HepG2 (cell line): ENCODE measurements at regions not wholly inside any gene's neighbourhood (a gene's known extent, or its start where the extent isn't known, plus 50 kb on each side); places are given as distances from the start of the nearest gene placed in this dataset.

Experiments
- BCL6 ChIP-seq: IDR thresholded peaks from 2 replicates; pipeline ENCODE4 v1.6.1; 2016; ENCODE audit warnings: missing genetic modification reagents, missing compliant biosample characterization
- CBX2 ChIP-seq, 2 experiments: fragments of 200-600 bp in 1 of 2; sonication (generic); formaldehyde crosslinking in 1 of 2; IDR thresholded peaks; 2 replicates each; pipeline versions ENCODE4 v1.7.0 to v1.8.1; 2018 to 2022; ENCODE audit warnings: low read depth in 2 of 2, low read length in 1 of 2, mild to moderate bottlenecking in 1 of 2, missing genetic modification reagents in 1 of 2
- EP300 ChIP-seq, 3 experiments: sonication (generic) in 1 of 3; formaldehyde crosslinking in 1 of 3; IDR thresholded peaks; 2 replicates each; pipeline versions ENCODE4 v1.5.1 to v1.6.1; 2011 to 2020; ENCODE audit warnings: low read depth in 2 of 3, low read length in 2 of 3, borderline replicate concordance in 1 of 3, improper control_type of control experiment in 1 of 3, mild to moderate bottlenecking in 1 of 3, missing genetic modification reagents in 1 of 3, moderate library complexity in 1 of 3
- FOSL1 ChIP-seq: sonication (generic); formaldehyde crosslinking; IDR thresholded peaks from 2 replicates; pipeline ENCODE4 v1.9.0; 2021; ENCODE audit warnings: missing genetic modification reagents, borderline replicate concordance
- FOSL2 ChIP-seq: sonication (generic); formaldehyde crosslinking; IDR thresholded peaks from 2 replicates; pipeline ENCODE4 v1.4.0; 2020; ENCODE audit warnings: missing genetic modification reagents
- FOXA1 ChIP-seq, 2 experiments: fragments of 450-650 bp in 1 of 2; sonication (generic) in 1 of 2; formaldehyde crosslinking in 1 of 2; IDR thresholded peaks; 2 replicates each; pipeline versions ENCODE4 v1.4.0 to v1.6.1; 2016 to 2020; ENCODE audit warnings: missing genetic modification reagents in 1 of 2
- HMG20A ChIP-seq: IDR thresholded peaks from 2 replicates; pipeline ENCODE4 v1.6.1; 2016; ENCODE audit warnings: borderline replicate concordance
- HMG20B ChIP-seq: conservative IDR thresholded peaks from 2 replicates; pipeline ENCODE4 v1.6.1; 2016; ENCODE audit warnings: missing genetic modification reagents, missing compliant biosample characterization
- HOXA5 ChIP-seq: sonication (generic); formaldehyde crosslinking; IDR thresholded peaks from 2 replicates; pipeline ENCODE4 v1.4.0; 2020; ENCODE audit warnings: missing genetic modification reagents
- JUND ChIP-seq: sonication (generic); formaldehyde crosslinking; IDR thresholded peaks from 2 replicates; pipeline ENCODE4 v1.8.0; 2022; ENCODE audit warnings: mild to moderate bottlenecking, missing genetic modification reagents
- KDM6A ChIP-seq: IDR thresholded peaks from 2 replicates; pipeline ENCODE4 v1.6.1; 2016; ENCODE audit warnings: low read depth
- KLF15 ChIP-seq: sonication (generic); formaldehyde crosslinking; IDR thresholded peaks from 2 replicates; pipeline ENCODE4 v1.8.1; 2023; ENCODE audit warnings: borderline replicate concordance, mild to moderate bottlenecking, inconsistent platforms, missing genetic modification reagents, mixed read lengths
- MAFK ChIP-seq, 2 experiments: IDR thresholded peaks in 1 of 2; conservative IDR thresholded peaks in 1 of 2; 2 replicates each; pipeline ENCODE4 v1.6.1; 2011; ENCODE audit warnings: improper control_type of control experiment in 2 of 2, low read length in 2 of 2
- NFE2 ChIP-seq: sonication (generic); formaldehyde crosslinking; IDR thresholded peaks from 2 replicates; pipeline ENCODE4 v1.4.0; 2020; ENCODE audit warnings: missing genetic modification reagents
- NFE2L2 ChIP-seq: fragments of 150-350 bp; IDR thresholded peaks from 2 replicates; pipeline ENCODE4 v1.6.1; 2014; ENCODE audit warnings: low read length
- NR2F6 ChIP-seq, 2 experiments: IDR thresholded peaks; 2 replicates each; pipeline ENCODE4 v1.6.1; 2016; ENCODE audit warnings: antibody characterized with exemption in 1 of 2, mild to moderate bottlenecking in 1 of 2
- RFXANK ChIP-seq: IDR thresholded peaks from 2 replicates; pipeline ENCODE4 v1.6.1; 2016
- ZNF12 ChIP-seq: sonication (generic); formaldehyde crosslinking; IDR thresholded peaks from 2 replicates; pipeline ENCODE4 v1.5.0; 2020; ENCODE audit warnings: missing genetic modification reagents
- ZNF7 ChIP-seq: IDR thresholded peaks from 2 replicates; pipeline ENCODE4 v1.6.1; 2016; ENCODE audit warnings: missing biosample characterization, missing genetic modification reagents
- TF ChIP-seq, protein P1 (sequence below): sonication (generic); formaldehyde crosslinking; IDR thresholded peaks from 2 replicates; pipeline ENCODE4 v1.4.0; 2020; ENCODE audit warnings: missing genetic modification reagents, borderline replicate concordance
- TF ChIP-seq, protein P2 (sequence below): sonication (generic); formaldehyde crosslinking; IDR thresholded peaks from 2 replicates; pipeline ENCODE4 v1.4.0; 2020; ENCODE audit warnings: missing genetic modification reagents
- TF ChIP-seq, protein P3 (sequence below): IDR thresholded peaks from 2 replicates; pipeline ENCODE4 v1.4.0; 2020; ENCODE audit warnings: mild to moderate bottlenecking, missing genetic modification reagents

DNA sequence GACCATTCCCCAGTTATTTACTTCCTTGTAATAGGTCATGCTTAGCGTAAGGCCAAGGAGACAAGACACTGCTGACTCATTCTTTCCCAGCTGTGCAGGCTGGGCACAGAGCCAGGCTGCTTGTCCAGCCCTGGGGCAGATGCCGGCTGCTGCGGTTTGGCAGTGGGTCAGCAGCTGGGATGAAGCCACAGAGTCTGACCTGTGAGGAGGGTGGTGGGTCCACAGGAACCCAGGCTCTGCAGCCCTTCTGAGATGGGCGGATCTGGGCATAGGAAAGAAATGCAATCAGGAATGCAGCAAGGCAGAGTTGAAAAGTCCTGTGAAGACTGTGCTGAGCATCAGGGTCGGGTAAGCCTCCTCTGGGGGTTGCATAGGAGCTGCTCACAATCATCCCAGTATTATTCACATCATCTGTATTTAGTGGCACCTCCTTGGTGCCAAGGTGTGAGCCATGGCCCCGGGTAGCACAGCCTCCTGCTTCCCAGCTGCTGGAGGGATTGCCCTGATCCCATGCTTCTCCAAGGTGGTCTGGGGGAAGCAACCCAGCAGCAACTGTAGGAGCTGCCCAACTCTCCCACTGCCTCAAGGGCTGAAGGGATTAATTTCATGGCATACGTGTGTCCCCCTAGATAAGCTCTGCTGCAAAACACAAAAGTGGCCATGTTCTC is 139.0 kb downstream of the DDX1 start (continued):
- TF ChIP-seq NFE2L2 (peak; percentile 39), ZNF7 (CRISPR knock-in tag) (no peak), HOXA5 (CRISPR knock-in tag) (no peak), HMG20B (CRISPR knock-in tag) (0 out of 2 replicates have a peak, but pooled peaks have one; percentile 26), RFXANK (CRISPR knock-in tag) (no peak), NFE2 (CRISPR knock-in tag) (peak; percentile 80), FOSL2 (CRISPR knock-in tag) (peak; percentile 98), MAFK (conservative IDR thresholded peaks at IDR 0.05 in 1 of 2, IDR thresholded peaks at IDR 0.05 in 1 of 2; ENCODE audit: low read length in 2 of 2) (peak in 1 of 2 experiments; percentile 50; a peak in 1 of 4 replicates), CBX2 (IDR thresholded peaks at IDR 0.05; ENCODE audit: low read depth, low read length) (no peak), CBX2 (CRISPR knock-in tag; IDR thresholded peaks at IDR 0.05; ENCODE audit: low read depth) (no peak), FOXA1 (IDR thresholded peaks at IDR 0.05) (no peak), FOXA1 (CRISPR knock-in tag; IDR thresholded peaks at IDR 0.05) (0 out of 2 replicates have a peak, but pooled peaks have one; percentile 23), HMG20A (CRISPR knock-in tag) (peak; percentile 79), NR2F6 (IDR thresholded peaks at IDR 0.05) (no peak), NR2F6 (CRISPR knock-in tag; IDR thresholded peaks at IDR 0.05) (peak; percentile 63), KLF15 (CRISPR knock-in tag) (no peak), EP300 (IDR thresholded peaks at IDR 0.05; ENCODE audit: low read depth in 2 of 2, low read length in 2 of 2) (peak in 1 of 2 experiments; percentile 55; a peak in 1 of 4 replicates), EP300 (CRISPR knock-in tag; IDR thresholded peaks at IDR 0.05; ENCODE audit: borderline replicate concordance) (no peak; the same call in 1 of the 2 replicates), BCL6 (CRISPR knock-in tag) (no peak), ZNF12 (CRISPR knock-in tag) (peak; percentile 60; the same call in 1 of the 2 replicates), JUND (CRISPR knock-in tag) (0 out of 2 replicates have a peak, but pooled peaks have one; percentile 59), KDM6A (CRISPR knock-in tag) (no peak), FOSL1 (CRISPR knock-in tag) (peak; percentile 77; the same call in 1 of the 2 replicates)
- TF ChIP-seq, protein P1, sequence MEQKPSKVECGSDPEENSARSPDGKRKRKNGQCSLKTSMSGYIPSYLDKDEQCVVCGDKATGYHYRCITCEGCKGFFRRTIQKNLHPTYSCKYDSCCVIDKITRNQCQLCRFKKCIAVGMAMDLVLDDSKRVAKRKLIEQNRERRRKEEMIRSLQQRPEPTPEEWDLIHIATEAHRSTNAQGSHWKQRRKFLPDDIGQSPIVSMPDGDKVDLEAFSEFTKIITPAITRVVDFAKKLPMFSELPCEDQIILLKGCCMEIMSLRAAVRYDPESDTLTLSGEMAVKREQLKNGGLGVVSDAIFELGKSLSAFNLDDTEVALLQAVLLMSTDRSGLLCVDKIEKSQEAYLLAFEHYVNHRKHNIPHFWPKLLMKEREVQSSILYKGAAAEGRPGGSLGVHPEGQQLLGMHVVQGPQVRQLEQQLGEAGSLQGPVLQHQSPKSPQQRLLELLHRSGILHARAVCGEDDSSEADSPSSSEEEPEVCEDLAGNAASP (CRISPR knock-in tag) = peak; percentile 54; the same call in 1 of the 2 replicates
- TF ChIP-seq, protein P2, sequence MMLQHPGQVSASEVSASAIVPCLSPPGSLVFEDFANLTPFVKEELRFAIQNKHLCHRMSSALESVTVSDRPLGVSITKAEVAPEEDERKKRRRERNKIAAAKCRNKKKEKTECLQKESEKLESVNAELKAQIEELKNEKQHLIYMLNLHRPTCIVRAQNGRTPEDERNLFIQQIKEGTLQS (CRISPR knock-in tag) = peak; percentile 82
- TF ChIP-seq, protein P3, sequence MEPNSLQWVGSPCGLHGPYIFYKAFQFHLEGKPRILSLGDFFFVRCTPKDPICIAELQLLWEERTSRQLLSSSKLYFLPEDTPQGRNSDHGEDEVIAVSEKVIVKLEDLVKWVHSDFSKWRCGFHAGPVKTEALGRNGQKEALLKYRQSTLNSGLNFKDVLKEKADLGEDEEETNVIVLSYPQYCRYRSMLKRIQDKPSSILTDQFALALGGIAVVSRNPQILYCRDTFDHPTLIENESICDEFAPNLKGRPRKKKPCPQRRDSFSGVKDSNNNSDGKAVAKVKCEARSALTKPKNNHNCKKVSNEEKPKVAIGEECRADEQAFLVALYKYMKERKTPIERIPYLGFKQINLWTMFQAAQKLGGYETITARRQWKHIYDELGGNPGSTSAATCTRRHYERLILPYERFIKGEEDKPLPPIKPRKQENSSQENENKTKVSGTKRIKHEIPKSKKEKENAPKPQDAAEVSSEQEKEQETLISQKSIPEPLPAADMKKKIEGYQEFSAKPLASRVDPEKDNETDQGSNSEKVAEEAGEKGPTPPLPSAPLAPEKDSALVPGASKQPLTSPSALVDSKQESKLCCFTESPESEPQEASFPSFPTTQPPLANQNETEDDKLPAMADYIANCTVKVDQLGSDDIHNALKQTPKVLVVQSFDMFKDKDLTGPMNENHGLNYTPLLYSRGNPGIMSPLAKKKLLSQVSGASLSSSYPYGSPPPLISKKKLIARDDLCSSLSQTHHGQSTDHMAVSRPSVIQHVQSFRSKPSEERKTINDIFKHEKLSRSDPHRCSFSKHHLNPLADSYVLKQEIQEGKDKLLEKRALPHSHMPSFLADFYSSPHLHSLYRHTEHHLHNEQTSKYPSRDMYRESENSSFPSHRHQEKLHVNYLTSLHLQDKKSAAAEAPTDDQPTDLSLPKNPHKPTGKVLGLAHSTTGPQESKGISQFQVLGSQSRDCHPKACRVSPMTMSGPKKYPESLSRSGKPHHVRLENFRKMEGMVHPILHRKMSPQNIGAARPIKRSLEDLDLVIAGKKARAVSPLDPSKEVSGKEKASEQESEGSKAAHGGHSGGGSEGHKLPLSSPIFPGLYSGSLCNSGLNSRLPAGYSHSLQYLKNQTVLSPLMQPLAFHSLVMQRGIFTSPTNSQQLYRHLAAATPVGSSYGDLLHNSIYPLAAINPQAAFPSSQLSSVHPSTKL (CRISPR knock-in tag) = peak; percentile 68
